OCI-LY1 (cell line): ENCODE measurements at regions not wholly inside any gene's neighbourhood (a gene's known extent, or its start where the extent isn't known, plus 50 kb on each side); places are given as distances from the start of the nearest gene placed in this dataset.

Source experiments
- EZH2 ChIP-seq: fragments of 200-600 bp; sonication (generic), shearing (Covaris generic); IDR thresholded peaks from 2 replicates; pipeline ENCODE4 v1.8.0; 2017; ENCODE audit warnings: borderline replicate concordance, mixed run types, mild to moderate bottlenecking, antibody characterized with exemption, low read length, moderate library complexity, mixed read lengths
- TF ChIP-seq, protein P1 (sequence below): fragments of 200-600 bp; sonication (generic), shearing (Covaris generic); IDR thresholded peaks from 2 replicates; pipeline ENCODE4 v1.5.1; 2017; ENCODE audit warnings: mild to moderate bottlenecking, antibody characterized with exemption, low read length, moderate library complexity, mixed read lengths

DNA sequence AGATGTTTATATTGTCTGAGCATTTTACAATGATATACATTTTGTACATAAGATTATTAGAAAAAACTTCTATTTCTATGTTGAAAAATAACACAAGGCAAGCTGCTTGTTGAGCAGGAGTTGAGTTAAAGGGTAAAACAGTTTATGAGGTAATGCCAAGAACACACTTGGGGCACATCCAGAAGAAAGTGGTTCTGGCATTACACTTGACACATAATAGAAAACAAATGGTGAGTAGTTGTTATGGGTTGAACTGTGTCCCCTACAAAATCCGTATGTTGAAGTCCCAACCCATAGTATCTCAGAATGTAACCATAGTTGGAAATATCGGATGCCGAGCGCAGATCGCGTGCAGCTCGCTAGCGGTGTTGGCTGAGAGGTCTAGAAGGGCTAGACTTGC is 354.3 kb upstream of the GOT2 start:
- TF ChIP-seq, protein P1, sequence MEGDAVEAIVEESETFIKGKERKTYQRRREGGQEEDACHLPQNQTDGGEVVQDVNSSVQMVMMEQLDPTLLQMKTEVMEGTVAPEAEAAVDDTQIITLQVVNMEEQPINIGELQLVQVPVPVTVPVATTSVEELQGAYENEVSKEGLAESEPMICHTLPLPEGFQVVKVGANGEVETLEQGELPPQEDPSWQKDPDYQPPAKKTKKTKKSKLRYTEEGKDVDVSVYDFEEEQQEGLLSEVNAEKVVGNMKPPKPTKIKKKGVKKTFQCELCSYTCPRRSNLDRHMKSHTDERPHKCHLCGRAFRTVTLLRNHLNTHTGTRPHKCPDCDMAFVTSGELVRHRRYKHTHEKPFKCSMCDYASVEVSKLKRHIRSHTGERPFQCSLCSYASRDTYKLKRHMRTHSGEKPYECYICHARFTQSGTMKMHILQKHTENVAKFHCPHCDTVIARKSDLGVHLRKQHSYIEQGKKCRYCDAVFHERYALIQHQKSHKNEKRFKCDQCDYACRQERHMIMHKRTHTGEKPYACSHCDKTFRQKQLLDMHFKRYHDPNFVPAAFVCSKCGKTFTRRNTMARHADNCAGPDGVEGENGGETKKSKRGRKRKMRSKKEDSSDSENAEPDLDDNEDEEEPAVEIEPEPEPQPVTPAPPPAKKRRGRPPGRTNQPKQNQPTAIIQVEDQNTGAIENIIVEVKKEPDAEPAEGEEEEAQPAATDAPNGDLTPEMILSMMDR, result no peak
- no peak for TF ChIP-seq EZH2
